HCT116 (cell line): ENCODE measurements at regions not wholly inside any gene's neighbourhood (a gene's known extent, or its start where the extent isn't known, plus 50 kb on each side); places are given as distances from the start of the nearest gene placed in this dataset.

Source experiments
- ATAC-seq: fragments of 200-7000 bp; cut with Tn5 transposase; 2 replicates; pipeline ENCODE4 v1.9.1; 2020; ENCODE audit warnings: mild to moderate bottlenecking, moderate library complexity
- BruUV-seq: library from RNA; stranded (reverse); fragments of 400-500 nt; replicated peaks from 2 replicates; lab custom pipeline; 2021; lab: Mats Ljungman, UMichigan
- CTCF ChIA-PET: fragments of 300-600 bp; sonication (Branson Sonifier 250); formaldehyde crosslinking; loops from one replicate; lab custom pipeline; 2021; ENCODE audit warnings: antibody characterized with exemption; lab: Charles Lee
- POLR2A ChIA-PET: fragments of 300-600, 350-600 bp; sonication (Branson Sonifier 250); formaldehyde crosslinking; loops from one replicate; lab custom pipeline; 2021; ENCODE audit warnings: antibody characterized with exemption; lab: Charles Lee
- RAD21 ChIA-PET, 2 experiments: fragments of 300-600 bp; sonication (Branson Sonifier 250); formaldehyde crosslinking; loops; one replicate each; lab custom pipeline; 2023; ENCODE audit warnings: low total read pairs in 2 of 2; ENCODE audit not compliant: uncharacterized antibody in 2 of 2, unreplicated experiment in 2 of 2, low non-redundant PET in 1 of 2; lab: Charles Lee
- DNase-seq: peaks from one replicate; pipeline ENCODE4 v3.0.0-alpha.2; 2010; ENCODE audit warnings: low read depth, low spot score
- H2AFZ ChIP-seq: fragments of 200-600 bp; shearing (Covaris generic), sonication (generic); 2 replicates; pipeline ENCODE4 v1.6.1; 2017; ENCODE audit warnings: low read depth, mixed run types, mixed read lengths, antibody characterized with exemption, low read length; ENCODE audit not compliant: poor library complexity, severe bottlenecking
- H3K27ac ChIP-seq: 2 replicates; pipeline ENCODE4 v1.5.1; 2012; ENCODE audit warnings: low read depth, low read length
- H3K27me3 ChIP-seq: fragments of 200-600 bp; sonication (generic); 2 replicates; pipeline ENCODE4 v1.6.1; 2016; ENCODE audit warnings: mixed run types, low read length, mixed read lengths; ENCODE audit not compliant: insufficient read depth
- H3K36me3 ChIP-seq, 2 experiments: fragments of 200-500 bp in 1 of 2; fragments of 200-600 bp in 1 of 2; sonication (Bioruptor generic) in 1 of 2; sonication (generic) in 1 of 2; 2 replicates each; pipeline versions ENCODE4 v1.5.1 to v1.6.1; 2014 to 2016; ENCODE audit warnings: low read length in 2 of 2, inconsistent platforms in 1 of 2, mixed read lengths in 1 of 2, mixed run types in 1 of 2; ENCODE audit not compliant: insufficient read depth in 2 of 2, control insufficient read depth in 1 of 2
- H3K4me1 ChIP-seq, 2 experiments: fragments of 200-600 bp in 1 of 2; sonication (generic) in 1 of 2; 2 replicates each; pipeline versions ENCODE4 v1.5.1 to v1.6.1; 2012 to 2017; ENCODE audit warnings: low read length in 2 of 2, inconsistent platforms in 1 of 2, mild to moderate bottlenecking in 1 of 2, mixed read lengths in 1 of 2, mixed run types in 1 of 2, moderate library complexity in 1 of 2; ENCODE audit not compliant: insufficient read depth in 2 of 2, control insufficient read depth in 1 of 2
- H3K4me2 ChIP-seq: fragments of 200-600 bp; sonication (generic); 2 replicates; pipeline ENCODE4 v1.6.1; 2017; ENCODE audit warnings: mixed run types, low read length, mixed read lengths
- H3K4me3 ChIP-seq, 2 experiments: fragments of 200-600 bp in 1 of 2; sonication (generic) in 1 of 2; replicated peaks in 1 of 2; 2 replicates each; pipeline ENCODE4 v1.5.1; 2011 to 2016; ENCODE audit warnings: low read length in 2 of 2, control low read depth in 1 of 2, low read depth in 1 of 2, mild to moderate bottlenecking in 1 of 2, mixed read lengths in 1 of 2, mixed run types in 1 of 2
- H3K79me2 ChIP-seq: fragments of 200-600 bp; sonication (generic); 2 replicates; pipeline ENCODE4 v1.6.1; 2017; ENCODE audit warnings: mild to moderate bottlenecking, mixed run types, low read length, moderate library complexity, mixed read lengths; ENCODE audit not compliant: insufficient read depth
- H3K9ac ChIP-seq: fragments of 200-600 bp; sonication (generic); 2 replicates; pipeline ENCODE4 v1.6.1; 2016; ENCODE audit warnings: low read length, mixed read lengths
- H3K9me2 ChIP-seq: fragments of 200-600 bp; sonication (generic), shearing (Covaris generic); 2 replicates; pipeline ENCODE4 v1.6.1; 2017; ENCODE audit warnings: mixed run types, mild to moderate bottlenecking, moderate library complexity; ENCODE audit not compliant: insufficient read depth
- H3K9me3 ChIP-seq, 2 experiments: fragments of 200-500 bp in 1 of 2; fragments of 200-600 bp in 1 of 2; sonication (Bioruptor generic) in 1 of 2; sonication (generic) in 1 of 2; 2 replicates each; pipeline ENCODE4 v1.6.1; 2014 to 2017; ENCODE audit warnings: low read length in 2 of 2, mixed read lengths in 2 of 2, inconsistent platforms in 1 of 2, low read depth in 1 of 2, mild to moderate bottlenecking in 1 of 2, mixed run types in 1 of 2, moderate library complexity in 1 of 2; ENCODE audit not compliant: control insufficient read depth in 1 of 2, insufficient read depth in 1 of 2
- H4K20me1 ChIP-seq: fragments of 200-600 bp; sonication (generic), shearing (Covaris generic); 2 replicates; pipeline ENCODE4 v1.6.1; 2017; ENCODE audit warnings: mixed run types, mild to moderate bottlenecking, moderate library complexity; ENCODE audit not compliant: insufficient read depth
- ELF1 ChIP-seq: IDR thresholded peaks from 2 replicates; pipeline ENCODE4 v1.6.1; 2012; ENCODE audit warnings: low read depth, borderline replicate concordance
- EZH2 ChIP-seq: fragments of 200-600 bp; sonication (generic); IDR thresholded peaks from 2 replicates; pipeline ENCODE4 v1.6.1; 2017; ENCODE audit warnings: antibody characterized with exemption, mixed run types
- EZH2phosphoT487 ChIP-seq: fragments of 200-600 bp; IDR thresholded peaks from 2 replicates; pipeline ENCODE4 v1.6.1; 2018; ENCODE audit warnings: antibody characterized with exemption, borderline replicate concordance
- FOSL1 ChIP-seq: IDR thresholded peaks from 2 replicates; pipeline ENCODE4 v1.6.1; 2012; ENCODE audit warnings: low read depth
- JUND ChIP-seq: IDR thresholded peaks from 2 replicates; pipeline ENCODE4 v1.6.1; 2012
- POLR2A ChIP-seq: IDR thresholded peaks from 2 replicates; pipeline ENCODE4 v1.7.0; 2011; ENCODE audit warnings: borderline replicate concordance; ENCODE audit not compliant: insufficient read depth, insufficient read length; ENCODE audit errors: extremely low read depth
- POLR2AphosphoS5 ChIP-seq: IDR thresholded peaks from 2 replicates; pipeline ENCODE4 v1.6.1; 2011; ENCODE audit warnings: mild to moderate bottlenecking, low read depth, low read length, moderate library complexity
- RAD21 ChIP-seq: IDR thresholded peaks from 2 replicates; pipeline ENCODE4 v1.6.1; 2012; ENCODE audit warnings: low read depth, mild to moderate bottlenecking
- SIN3A ChIP-seq: IDR thresholded peaks from 2 replicates; pipeline ENCODE4 v1.6.1; 2012; ENCODE audit warnings: low read depth
- SP1 ChIP-seq: IDR thresholded peaks from 2 replicates; pipeline ENCODE4 v1.6.1; 2012; ENCODE audit warnings: low read depth
- SRF ChIP-seq: IDR thresholded peaks from 2 replicates; pipeline ENCODE4 v1.6.1; 2012; ENCODE audit warnings: low read depth
- TCF7L2 ChIP-seq: IDR thresholded peaks from 2 replicates; pipeline ENCODE4 v1.7.0; 2011; ENCODE audit warnings: borderline replicate concordance, inconsistent platforms; ENCODE audit not compliant: insufficient read depth, insufficient read length; ENCODE audit errors: extremely low read depth
- YY1 ChIP-seq: IDR thresholded peaks from 2 replicates; pipeline ENCODE4 v1.6.1; 2011; ENCODE audit warnings: low read length, low read depth, moderate library complexity, mild to moderate bottlenecking; ENCODE audit not compliant: insufficient replicate concordance; ENCODE audit errors: extremely low read depth
- ZFX ChIP-seq: fragments of 450-650 bp; IDR thresholded peaks from 2 replicates; pipeline ENCODE4 v1.6.1; 2017
- ZNF274 ChIP-seq: fragments of 200-500 bp; sonication (Bioruptor generic); IDR thresholded peaks from 2 replicates; pipeline ENCODE4 v1.6.1; 2014; ENCODE audit warnings: mild to moderate bottlenecking, low read depth, low read length, inconsistent platforms
- intact Hi-C: fragments of 100-400 bp; cut with micrococcal nuclease; formaldehyde crosslinking; loops from 2 replicates; pipeline ENCODE4 v1.10.0; 2022
- TF ChIP-seq, protein P1 (sequence below): IDR thresholded peaks from 2 replicates; pipeline ENCODE4 v1.6.1; 2012
- TF ChIP-seq, protein P2 (sequence below): IDR thresholded peaks from 2 replicates; pipeline ENCODE4 v1.6.1; 2012; ENCODE audit warnings: low read depth
- TF ChIP-seq, protein P3 (sequence below), 3 experiments: fragments of 200-600 bp in 1 of 3; sonication (generic) in 1 of 3; IDR thresholded peaks in 2 of 3; conservative IDR thresholded peaks in 1 of 3; 2 replicates each; pipeline ENCODE4 v1.5.1; 2012 to 2017; ENCODE audit warnings: low read depth in 2 of 3, low read length in 2 of 3, antibody characterized with exemption in 1 of 3, borderline replicate concordance in 1 of 3, control low read depth in 1 of 3, mild to moderate bottlenecking in 1 of 3, mixed read lengths in 1 of 3, mixed run types in 1 of 3, moderate library complexity in 1 of 3; ENCODE audit not compliant: insufficient read depth in 1 of 3
- TF ChIP-seq, protein P4 (sequence below): IDR thresholded peaks from 2 replicates; pipeline ENCODE4 v1.6.1; 2011; ENCODE audit warnings: mild to moderate bottlenecking, low read length, moderate library complexity; ENCODE audit not compliant: insufficient replicate concordance; ENCODE audit errors: extremely low read depth
- TF ChIP-seq, protein P5 (sequence below): IDR thresholded peaks from 2 replicates; pipeline ENCODE4 v1.6.1; 2012

DNA sequence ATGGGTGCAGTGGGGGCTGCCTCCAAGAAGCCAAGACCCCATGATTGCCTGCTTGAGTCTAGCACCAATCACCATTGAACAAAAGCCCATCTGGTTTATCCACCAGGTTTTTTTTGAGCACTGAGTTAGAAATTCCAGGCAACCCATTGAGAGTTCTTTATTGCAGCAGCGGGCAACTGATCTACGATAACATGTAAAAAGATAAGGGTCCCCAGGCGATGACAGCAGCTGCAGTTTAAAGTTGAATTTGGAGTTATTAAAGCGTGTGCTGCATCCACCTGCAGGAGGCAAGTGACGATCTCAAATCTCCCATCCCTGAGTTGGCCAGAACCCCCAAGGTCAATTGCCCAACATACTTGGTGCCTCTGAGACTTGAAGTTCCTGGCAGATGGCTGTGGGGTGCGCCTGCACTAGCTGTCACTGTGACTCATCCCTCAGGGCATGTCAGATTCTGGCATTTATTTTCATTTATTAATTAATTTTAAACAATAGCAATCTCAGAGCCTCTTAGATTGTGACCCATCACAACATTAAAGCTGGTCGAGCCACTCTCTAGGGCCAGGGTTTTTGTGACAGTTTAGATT is 290.4 kb upstream of the SULF2 start:
- no peak for DNase-seq
- Histone ChIP-seq H3K4me3 (no peak overlapping the region), H3K36me3 (no peaks in the 10 kb centered on the region), H3K9ac (no peak overlapping the region), H4K20me1 (no peaks in the 10 kb centered on the region), H3K27ac (no peak overlapping the region), H3K9me2 (no peaks in the 10 kb centered on the region), H3K79me2 (no peaks in the 10 kb centered on the region), H2AFZ (no peak overlapping the region), H3K4me1 (no peaks in the 10 kb centered on the region), H3K27me3 (peaks cover 44% of the 10 kb centered on the region; the same call in 1 of the 2 replicates), H3K9me3 (no peaks in the 10 kb centered on the region), H3K4me2 (no peak overlapping the region)
- intact Hi-C loops: no loop called here
- no peak for ATAC-seq
- POLR2A ChIA-PET: no interaction called here
- no TSS peak for BruUV-seq
- CTCF ChIA-PET: no interaction called here
- TF ChIP-seq ELF1 (no peak), ZFX (no peak), FOSL1 (no peak), POLR2AphosphoS5 (no peak), EZH2phosphoT487 (no peak), TCF7L2 (no peak), SIN3A (no peak), ZNF274 (no peak), POLR2A (no peak), RAD21 (no peak), EZH2 (no peak), JUND (no peak), YY1 (no peak), SP1 (no peak), SRF (no peak)
- TF ChIP-seq, protein P1, sequence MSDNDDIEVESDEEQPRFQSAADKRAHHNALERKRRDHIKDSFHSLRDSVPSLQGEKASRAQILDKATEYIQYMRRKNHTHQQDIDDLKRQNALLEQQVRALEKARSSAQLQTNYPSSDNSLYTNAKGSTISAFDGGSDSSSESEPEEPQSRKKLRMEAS: no peak
- TF ChIP-seq, protein P2, sequence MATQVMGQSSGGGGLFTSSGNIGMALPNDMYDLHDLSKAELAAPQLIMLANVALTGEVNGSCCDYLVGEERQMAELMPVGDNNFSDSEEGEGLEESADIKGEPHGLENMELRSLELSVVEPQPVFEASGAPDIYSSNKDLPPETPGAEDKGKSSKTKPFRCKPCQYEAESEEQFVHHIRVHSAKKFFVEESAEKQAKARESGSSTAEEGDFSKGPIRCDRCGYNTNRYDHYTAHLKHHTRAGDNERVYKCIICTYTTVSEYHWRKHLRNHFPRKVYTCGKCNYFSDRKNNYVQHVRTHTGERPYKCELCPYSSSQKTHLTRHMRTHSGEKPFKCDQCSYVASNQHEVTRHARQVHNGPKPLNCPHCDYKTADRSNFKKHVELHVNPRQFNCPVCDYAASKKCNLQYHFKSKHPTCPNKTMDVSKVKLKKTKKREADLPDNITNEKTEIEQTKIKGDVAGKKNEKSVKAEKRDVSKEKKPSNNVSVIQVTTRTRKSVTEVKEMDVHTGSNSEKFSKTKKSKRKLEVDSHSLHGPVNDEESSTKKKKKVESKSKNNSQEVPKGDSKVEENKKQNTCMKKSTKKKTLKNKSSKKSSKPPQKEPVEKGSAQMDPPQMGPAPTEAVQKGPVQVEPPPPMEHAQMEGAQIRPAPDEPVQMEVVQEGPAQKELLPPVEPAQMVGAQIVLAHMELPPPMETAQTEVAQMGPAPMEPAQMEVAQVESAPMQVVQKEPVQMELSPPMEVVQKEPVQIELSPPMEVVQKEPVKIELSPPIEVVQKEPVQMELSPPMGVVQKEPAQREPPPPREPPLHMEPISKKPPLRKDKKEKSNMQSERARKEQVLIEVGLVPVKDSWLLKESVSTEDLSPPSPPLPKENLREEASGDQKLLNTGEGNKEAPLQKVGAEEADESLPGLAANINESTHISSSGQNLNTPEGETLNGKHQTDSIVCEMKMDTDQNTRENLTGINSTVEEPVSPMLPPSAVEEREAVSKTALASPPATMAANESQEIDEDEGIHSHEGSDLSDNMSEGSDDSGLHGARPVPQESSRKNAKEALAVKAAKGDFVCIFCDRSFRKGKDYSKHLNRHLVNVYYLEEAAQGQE: no peak
- TF ChIP-seq, protein P3, sequence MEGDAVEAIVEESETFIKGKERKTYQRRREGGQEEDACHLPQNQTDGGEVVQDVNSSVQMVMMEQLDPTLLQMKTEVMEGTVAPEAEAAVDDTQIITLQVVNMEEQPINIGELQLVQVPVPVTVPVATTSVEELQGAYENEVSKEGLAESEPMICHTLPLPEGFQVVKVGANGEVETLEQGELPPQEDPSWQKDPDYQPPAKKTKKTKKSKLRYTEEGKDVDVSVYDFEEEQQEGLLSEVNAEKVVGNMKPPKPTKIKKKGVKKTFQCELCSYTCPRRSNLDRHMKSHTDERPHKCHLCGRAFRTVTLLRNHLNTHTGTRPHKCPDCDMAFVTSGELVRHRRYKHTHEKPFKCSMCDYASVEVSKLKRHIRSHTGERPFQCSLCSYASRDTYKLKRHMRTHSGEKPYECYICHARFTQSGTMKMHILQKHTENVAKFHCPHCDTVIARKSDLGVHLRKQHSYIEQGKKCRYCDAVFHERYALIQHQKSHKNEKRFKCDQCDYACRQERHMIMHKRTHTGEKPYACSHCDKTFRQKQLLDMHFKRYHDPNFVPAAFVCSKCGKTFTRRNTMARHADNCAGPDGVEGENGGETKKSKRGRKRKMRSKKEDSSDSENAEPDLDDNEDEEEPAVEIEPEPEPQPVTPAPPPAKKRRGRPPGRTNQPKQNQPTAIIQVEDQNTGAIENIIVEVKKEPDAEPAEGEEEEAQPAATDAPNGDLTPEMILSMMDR (IDR thresholded peaks at IDR 0.05 in 2 of 3, conservative IDR thresholded peaks at IDR 0.05 in 1 of 3; ENCODE audit: borderline replicate concordance in 1 of 3, insufficient read depth in 1 of 3, low read depth in 2 of 3, low read length in 2 of 3): no peak
- TF ChIP-seq, protein P4, sequence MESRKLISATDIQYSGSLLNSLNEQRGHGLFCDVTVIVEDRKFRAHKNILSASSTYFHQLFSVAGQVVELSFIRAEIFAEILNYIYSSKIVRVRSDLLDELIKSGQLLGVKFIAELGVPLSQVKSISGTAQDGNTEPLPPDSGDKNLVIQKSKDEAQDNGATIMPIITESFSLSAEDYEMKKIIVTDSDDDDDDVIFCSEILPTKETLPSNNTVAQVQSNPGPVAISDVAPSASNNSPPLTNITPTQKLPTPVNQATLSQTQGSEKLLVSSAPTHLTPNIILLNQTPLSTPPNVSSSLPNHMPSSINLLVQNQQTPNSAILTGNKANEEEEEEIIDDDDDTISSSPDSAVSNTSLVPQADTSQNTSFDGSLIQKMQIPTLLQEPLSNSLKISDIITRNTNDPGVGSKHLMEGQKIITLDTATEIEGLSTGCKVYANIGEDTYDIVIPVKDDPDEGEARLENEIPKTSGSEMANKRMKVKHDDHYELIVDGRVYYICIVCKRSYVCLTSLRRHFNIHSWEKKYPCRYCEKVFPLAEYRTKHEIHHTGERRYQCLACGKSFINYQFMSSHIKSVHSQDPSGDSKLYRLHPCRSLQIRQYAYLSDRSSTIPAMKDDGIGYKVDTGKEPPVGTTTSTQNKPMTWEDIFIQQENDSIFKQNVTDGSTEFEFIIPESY: no peak
- TF ChIP-seq, protein P5, sequence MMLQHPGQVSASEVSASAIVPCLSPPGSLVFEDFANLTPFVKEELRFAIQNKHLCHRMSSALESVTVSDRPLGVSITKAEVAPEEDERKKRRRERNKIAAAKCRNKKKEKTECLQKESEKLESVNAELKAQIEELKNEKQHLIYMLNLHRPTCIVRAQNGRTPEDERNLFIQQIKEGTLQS: no peak
- RAD21 ChIA-PET: no interaction called here
